ENCODE measurements at regions not wholly inside any gene's neighbourhood (a gene's known extent, or its start where the extent isn't known, plus 50 kb on each side); places are given as distances from the start of the nearest gene placed in this dataset.

GRCh38 chr7:21160401-21160800, 267.5 kb upstream of the SP4 start:
- no peak for DNase-seq

- no peak for DNase-seq
Measured at GRCh38 chr7:21167942-21168341, 259.9 kb upstream of the SP4 start.

GRCh38 chr7:21169667-21170580, 258.0 kb upstream of the SP4 start:
- no peak for DNase-seq

- no peak for DNase-seq
Measured at GRCh38 chr7:21172800-21173199, 255.1 kb upstream of the SP4 start.

GRCh38 chr7:21173436-21173835, 254.4 kb upstream of the SP4 start:
- no peak for DNase-seq

GRCh38 chr7:21175714-21176113, 252.2 kb upstream of the SP4 start:
- no peak for DNase-seq

- no peak for DNase-seq
Measured at GRCh38 chr7:21184942-21185652, 242.8 kb upstream of the SP4 start.

- no peak for DNase-seq
Measured at GRCh38 chr7:21185653-21186265, 242.1 kb upstream of the SP4 start.

GRCh38 chr7:21191321-21192073, 236.4 kb upstream of the SP4 start:
- DNase-seq, result no peak

- DNase-seq, result no peak
Measured at GRCh38 chr7:21192657-21193056, 235.2 kb upstream of the SP4 start.

- DNase-seq, result no peak
Measured at GRCh38 chr7:21193895-21194294, 234.0 kb upstream of the SP4 start.

GRCh38 chr7:21194936-21195335, 232.9 kb upstream of the SP4 start:
- DNase-seq, result no peak

GRCh38 chr7:21198921-21199320, 229.0 kb upstream of the SP4 start:
- no peak for DNase-seq

GRCh38 chr7:21200503-21200902, 227.4 kb upstream of the SP4 start:
- DNase-seq, result no peak

GRCh38 chr7:21214657-21215056, 213.2 kb upstream of the SP4 start:
- DNase-seq, result no peak

GRCh38 chr7:21215307-21215706, 212.6 kb upstream of the SP4 start:
- DNase-seq, result no peak

GRCh38 chr7:21217365-21217764, 210.5 kb upstream of the SP4 start:
- DNase-seq, result no peak

- DNase-seq, result no peak
Measured at GRCh38 chr7:21218155-21218554, 209.7 kb upstream of the SP4 start.

GRCh38 chr7:21221130-21221529, 206.8 kb upstream of the SP4 start:
- DNase-seq, result no peak

- no peak for DNase-seq
Measured at GRCh38 chr7:21238400-21239116, 189.3 kb upstream of the SP4 start.

- no peak for DNase-seq
Measured at GRCh38 chr7:21243265-21243664, 184.6 kb upstream of the SP4 start.

GRCh38 chr7:21251151-21251800, 176.6 kb upstream of the SP4 start:
- DNase-seq, result no peak

All from T-helper 9 cell (primary cell).